CD4-positive, alpha-beta T cell (primary cell): ENCODE measurements at regions not wholly inside any gene's neighbourhood (a gene's known extent, or its start where the extent isn't known, plus 50 kb on each side); places are given as distances from the start of the nearest gene placed in this dataset.

Experiments
- ATAC-seq: fragments of 200-7000 bp; cut with Tn5 transposase; one replicate; pipeline ENCODE4 v1.10.0; 2022; ENCODE audit warnings: mild to moderate bottlenecking; ENCODE audit not compliant: poor library complexity
- CTCF ChIA-PET: fragments of 350-600 bp; sonication (Branson Sonifier 250); formaldehyde crosslinking; loops from one replicate; lab custom pipeline; 2021; ENCODE audit warnings: antibody characterized with exemption, inconsistent platforms; lab: Charles Lee
- POLR2A ChIA-PET: fragments of 350-600 bp; sonication (Branson Sonifier 250); formaldehyde crosslinking; loops from one replicate; lab custom pipeline; 2021; ENCODE audit warnings: antibody characterized with exemption, inconsistent platforms; lab: Charles Lee
- DNase-seq, 14 experiments: peaks; one replicate each; pipeline ENCODE4 v3.0.0-alpha.2; 2013 to 2020; ENCODE audit warnings: mixed read lengths in 2 of 14
- H3K27ac ChIP-seq, 2 donors: one replicate each; pipeline versions ENCODE4 v1.5.1 to v1.7.0; 2013; ENCODE audit warnings: low read length in 2 of 2, low read depth in 1 of 2, mild to moderate bottlenecking in 1 of 2
- H3K27me3 ChIP-seq, 2 experiments: 1 replicate in 1 of 2; 2 replicates in 1 of 2; pipeline versions ENCODE4 v1.6.1 to v1.7.0; 2013; ENCODE audit warnings: low read length in 2 of 2, control low read depth in 1 of 2, mild to moderate bottlenecking in 1 of 2, moderate library complexity in 1 of 2; ENCODE audit not compliant: insufficient read depth in 2 of 2, control insufficient read depth in 1 of 2
- H3K36me3 ChIP-seq: one replicate; pipeline ENCODE4 v1.6.1; 2013; ENCODE audit warnings: low read length, control low read depth; ENCODE audit not compliant: insufficient read depth
- H3K4me1 ChIP-seq: one replicate; pipeline ENCODE4 v1.6.1; 2013; ENCODE audit warnings: low read length, control low read depth; ENCODE audit not compliant: insufficient read depth
- H3K4me3 ChIP-seq: one replicate; pipeline ENCODE4 v1.5.1; 2013; ENCODE audit warnings: mild to moderate bottlenecking, low read length, moderate library complexity
- H3K9me3 ChIP-seq, 2 experiments: 1 replicate in 1 of 2; 2 replicates in 1 of 2; pipeline versions ENCODE4 v1.6.1 to v1.7.0; 2013; ENCODE audit warnings: low read length in 2 of 2, mild to moderate bottlenecking in 2 of 2, control low read depth in 1 of 2, moderate library complexity in 1 of 2; ENCODE audit not compliant: control insufficient read depth in 1 of 2, insufficient read depth in 1 of 2
- H3K27ac Mint-ChIP-seq: one replicate; pipeline ENCODE4 v1.8.0; 2020; ENCODE audit warnings: mixed read lengths
- H3K27me3 Mint-ChIP-seq: one replicate; pipeline ENCODE4 v1.8.0; 2021; ENCODE audit warnings: mixed read lengths
- H3K36me3 Mint-ChIP-seq: one replicate; pipeline ENCODE4 v1.8.0; 2021; ENCODE audit warnings: low read depth, mixed read lengths
- H3K4me1 Mint-ChIP-seq: one replicate; pipeline ENCODE4 v1.8.0; 2021; ENCODE audit warnings: low read depth, mixed read lengths
- H3K4me3 Mint-ChIP-seq: one replicate; pipeline ENCODE4 v1.8.0; 2020; ENCODE audit warnings: mild to moderate bottlenecking, mixed read lengths
- H3K9me3 Mint-ChIP-seq: one replicate; pipeline ENCODE4 v1.8.0; 2020; ENCODE audit warnings: mixed read lengths
- intact Hi-C, 2 experiments: fragments of 100-400 bp; cut with DNase I in 1 of 2; cut with micrococcal nuclease in 1 of 2; formaldehyde crosslinking; loops; one replicate each; pipeline versions ENCODE4 v1.15.1 to v1.9.0; 2023 to 2025; cut with DNase I, micrococcal nuclease
- TF ChIP-seq, protein P1 (sequence below): fragments of 200-600 bp; IDR thresholded peaks from one replicate; pipeline ENCODE4 v1.8.0; 2022; ENCODE audit warnings: antibody characterized with exemption, mild to moderate bottlenecking

DNA sequence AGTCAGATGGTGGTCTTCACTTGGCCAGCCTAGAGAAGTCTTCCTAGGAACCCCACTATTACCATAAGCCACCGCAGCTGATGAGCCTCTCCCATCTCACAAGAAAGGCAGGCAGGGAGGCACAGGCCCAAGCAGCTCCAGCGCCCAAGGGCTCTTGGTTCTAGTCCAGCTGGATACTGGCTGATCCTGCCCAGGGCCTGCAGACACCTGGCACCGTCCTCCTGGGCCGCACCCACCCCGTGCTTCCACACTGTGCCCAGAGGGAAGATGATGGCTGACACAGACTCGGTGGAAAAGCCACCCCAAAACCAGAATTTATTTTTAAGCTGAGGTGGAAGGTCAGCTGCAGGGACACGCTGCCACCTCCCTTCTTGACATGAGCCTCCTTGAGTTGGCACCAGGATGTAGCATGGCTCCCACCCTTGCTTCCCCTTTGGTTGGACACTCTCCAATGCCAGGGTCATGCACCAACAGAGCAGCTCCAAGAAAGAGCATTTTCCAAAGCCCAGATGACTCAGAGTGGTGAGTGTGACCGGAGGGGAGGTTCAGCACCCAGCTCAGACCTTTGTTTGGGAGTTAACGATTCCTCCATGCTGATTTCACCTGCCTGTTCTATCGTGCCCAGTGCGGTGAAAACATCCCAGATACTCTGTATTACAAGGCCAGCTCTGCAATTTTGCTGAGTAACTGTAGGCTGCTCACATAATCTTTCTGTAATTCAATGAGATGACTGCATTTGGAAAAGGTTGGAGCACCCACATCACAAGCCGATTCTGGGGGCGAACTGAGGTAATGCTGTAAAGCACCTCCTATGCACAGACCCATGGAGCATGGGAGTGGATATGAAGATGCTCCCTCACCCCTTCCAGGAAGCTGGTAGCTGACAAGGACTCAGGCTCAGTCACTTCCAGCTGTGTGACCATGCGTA lies 63.1 kb upstream of the SLC2A1 start:
- no peak overlapping the region for H3K4me3 Mint-ChIP-seq
- ChIA-PET CTCF (no interaction called here), POLR2A (interaction anchor here (0.6 kb wide), 1 partner anchor 9 kb away, joined by 5 read pairs; no protein-coding TSS in a partner anchor)
- H3K27me3 Mint-ChIP-seq = no peaks in the 10 kb centered on the region
- no peak overlapping the region for H3K27ac ChIP-seq
- no peak overlapping the region for H3K4me3 ChIP-seq
- ATAC-seq (no peak), DNase-seq (no peak)
- H3K9me3 Mint-ChIP-seq = no peaks in the 10 kb centered on the region
- H3K27ac Mint-ChIP-seq = no peak overlapping the region
- H3K27me3 ChIP-seq = no peaks in the 10 kb centered on the region
- TF ChIP-seq, protein P1, sequence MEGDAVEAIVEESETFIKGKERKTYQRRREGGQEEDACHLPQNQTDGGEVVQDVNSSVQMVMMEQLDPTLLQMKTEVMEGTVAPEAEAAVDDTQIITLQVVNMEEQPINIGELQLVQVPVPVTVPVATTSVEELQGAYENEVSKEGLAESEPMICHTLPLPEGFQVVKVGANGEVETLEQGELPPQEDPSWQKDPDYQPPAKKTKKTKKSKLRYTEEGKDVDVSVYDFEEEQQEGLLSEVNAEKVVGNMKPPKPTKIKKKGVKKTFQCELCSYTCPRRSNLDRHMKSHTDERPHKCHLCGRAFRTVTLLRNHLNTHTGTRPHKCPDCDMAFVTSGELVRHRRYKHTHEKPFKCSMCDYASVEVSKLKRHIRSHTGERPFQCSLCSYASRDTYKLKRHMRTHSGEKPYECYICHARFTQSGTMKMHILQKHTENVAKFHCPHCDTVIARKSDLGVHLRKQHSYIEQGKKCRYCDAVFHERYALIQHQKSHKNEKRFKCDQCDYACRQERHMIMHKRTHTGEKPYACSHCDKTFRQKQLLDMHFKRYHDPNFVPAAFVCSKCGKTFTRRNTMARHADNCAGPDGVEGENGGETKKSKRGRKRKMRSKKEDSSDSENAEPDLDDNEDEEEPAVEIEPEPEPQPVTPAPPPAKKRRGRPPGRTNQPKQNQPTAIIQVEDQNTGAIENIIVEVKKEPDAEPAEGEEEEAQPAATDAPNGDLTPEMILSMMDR = no peak
- no peaks in the 10 kb centered on the region for H3K4me1 ChIP-seq
- no peaks in the 10 kb centered on the region for H3K9me3 ChIP-seq
- H3K36me3 ChIP-seq = no peaks in the 10 kb centered on the region
- H3K36me3 Mint-ChIP-seq = no peaks in the 10 kb centered on the region
- intact Hi-C loops = no loop called here
- no peaks in the 10 kb centered on the region for H3K4me1 Mint-ChIP-seq

DNA sequence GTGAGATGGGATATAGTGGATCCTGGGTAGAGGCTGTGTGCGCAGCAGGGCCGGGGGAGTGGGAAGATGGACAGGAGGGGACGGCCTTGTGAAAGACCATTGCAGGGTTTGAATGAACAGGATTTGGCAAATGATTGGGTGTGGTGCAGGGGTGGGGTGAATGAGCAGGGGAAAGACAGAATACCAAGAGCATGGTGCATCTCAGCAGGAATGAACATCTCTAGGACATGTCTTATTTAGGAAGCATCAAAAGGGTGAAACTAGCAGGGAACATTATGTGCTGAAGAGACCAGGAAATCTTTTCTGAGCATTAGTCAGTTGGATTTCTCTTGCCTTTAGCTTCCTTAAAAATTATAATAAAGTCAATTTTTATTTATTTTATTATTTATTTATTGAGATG lies 60.6 kb upstream of the SLC2A1 start:
- intact Hi-C loops = no loop called here
- TF ChIP-seq, protein P1 = no peak
- ATAC-seq (no peak), DNase-seq (no peak)
- no peaks in the 10 kb centered on the region for H3K9me3 ChIP-seq
- Mint-ChIP-seq H3K36me3 (no peaks in the 10 kb centered on the region), H3K27ac (no peak overlapping the region), H3K4me1 (no peaks in the 10 kb centered on the region), H3K9me3 (no peaks in the 10 kb centered on the region), H3K4me3 (no peak overlapping the region), H3K27me3 (no peaks in the 10 kb centered on the region)
- no peaks in the 10 kb centered on the region for H3K4me1 ChIP-seq
- CTCF ChIA-PET = no interaction called here
- POLR2A ChIA-PET = no interaction called here
- no peaks in the 10 kb centered on the region for H3K36me3 ChIP-seq
- H3K4me3 ChIP-seq = no peak overlapping the region
- no peaks in the 10 kb centered on the region for H3K27me3 ChIP-seq
- H3K27ac ChIP-seq = no peak overlapping the region

DNA sequence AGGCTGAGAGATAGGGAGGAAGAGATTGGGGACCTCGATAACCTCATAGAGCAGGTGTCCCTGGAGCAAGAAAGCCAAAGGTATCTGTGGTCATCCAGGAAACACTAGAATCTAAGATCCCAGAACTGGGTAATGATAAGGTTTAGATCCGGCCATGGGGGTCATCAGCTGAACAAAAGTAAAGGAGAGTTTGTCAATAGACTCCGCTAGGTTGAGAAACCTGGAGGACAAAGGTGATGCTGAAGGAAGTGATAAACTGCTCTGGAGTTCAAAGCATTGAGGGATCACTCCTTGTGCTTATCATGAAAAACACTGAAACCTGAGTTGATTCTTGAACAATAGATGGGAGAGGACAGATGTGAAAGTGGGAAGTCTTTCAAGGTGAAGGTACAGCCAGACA lies 59.5 kb upstream of the SLC2A1 start:
- Histone ChIP-seq H3K27ac (no peak overlapping the region), H3K27me3 (no peaks in the 10 kb centered on the region), H3K36me3 (no peaks in the 10 kb centered on the region), H3K9me3 (no peaks in the 10 kb centered on the region), H3K4me3 (no peak overlapping the region), H3K4me1 (no peaks in the 10 kb centered on the region)
- intact Hi-C loops = no loop called here
- no peaks in the 10 kb centered on the region for H3K9me3 Mint-ChIP-seq
- DNase-seq = no peak
- no peaks in the 10 kb centered on the region for H3K36me3 Mint-ChIP-seq
- H3K4me3 Mint-ChIP-seq = no peak overlapping the region
- no peaks in the 10 kb centered on the region for H3K27me3 Mint-ChIP-seq
- ChIA-PET CTCF (no interaction called here), POLR2A (no interaction called here)
- no peak overlapping the region for H3K27ac Mint-ChIP-seq
- no peak for ATAC-seq
- TF ChIP-seq, protein P1 = no peak
- no peaks in the 10 kb centered on the region for H3K4me1 Mint-ChIP-seq
